HFF-Myc (cell line): ENCODE measurements at regions not wholly inside any gene's neighbourhood (a gene's known extent, or its start where the extent isn't known, plus 50 kb on each side); places are given as distances from the start of the nearest gene placed in this dataset.

Source experiments
- DNase-seq: peaks from one replicate; pipeline ENCODE4 v3.0.0-alpha.2; 2011; ENCODE audit warnings: low read depth; ENCODE audit errors: extremely low read depth
- H3K4me3 ChIP-seq: replicated peaks from 2 replicates; pipeline ENCODE4 v1.5.1; 2011; ENCODE audit warnings: low read depth, mild to moderate bottlenecking, control low read depth, low read length
- TF ChIP-seq, protein P1 (sequence below): IDR thresholded peaks from 2 replicates; pipeline ENCODE4 v1.5.1; 2012; ENCODE audit warnings: mild to moderate bottlenecking, low read depth, low read length, control low read depth; ENCODE audit errors: missing control alignments

DNA sequence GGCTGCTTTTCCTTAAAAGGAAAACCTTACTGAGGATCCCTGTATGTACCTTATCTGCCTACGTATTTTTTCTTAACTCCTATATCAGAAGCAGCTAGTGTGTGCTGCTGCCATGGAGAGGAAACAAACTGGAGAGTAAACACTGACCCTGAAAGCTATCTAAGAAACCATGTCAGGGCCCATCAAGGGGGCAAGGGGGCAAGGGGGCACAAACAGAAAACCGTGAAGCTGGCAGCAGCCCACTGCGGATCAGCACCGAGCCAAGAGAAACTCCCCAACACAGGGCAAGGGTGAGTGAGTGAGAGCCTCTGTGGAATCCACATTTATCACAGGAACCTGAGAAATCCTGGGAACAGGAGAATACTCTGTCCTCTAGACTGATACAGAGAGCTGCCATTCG lies 1204.2 kb downstream of the PCDH18 start:
- TF ChIP-seq, protein P1, sequence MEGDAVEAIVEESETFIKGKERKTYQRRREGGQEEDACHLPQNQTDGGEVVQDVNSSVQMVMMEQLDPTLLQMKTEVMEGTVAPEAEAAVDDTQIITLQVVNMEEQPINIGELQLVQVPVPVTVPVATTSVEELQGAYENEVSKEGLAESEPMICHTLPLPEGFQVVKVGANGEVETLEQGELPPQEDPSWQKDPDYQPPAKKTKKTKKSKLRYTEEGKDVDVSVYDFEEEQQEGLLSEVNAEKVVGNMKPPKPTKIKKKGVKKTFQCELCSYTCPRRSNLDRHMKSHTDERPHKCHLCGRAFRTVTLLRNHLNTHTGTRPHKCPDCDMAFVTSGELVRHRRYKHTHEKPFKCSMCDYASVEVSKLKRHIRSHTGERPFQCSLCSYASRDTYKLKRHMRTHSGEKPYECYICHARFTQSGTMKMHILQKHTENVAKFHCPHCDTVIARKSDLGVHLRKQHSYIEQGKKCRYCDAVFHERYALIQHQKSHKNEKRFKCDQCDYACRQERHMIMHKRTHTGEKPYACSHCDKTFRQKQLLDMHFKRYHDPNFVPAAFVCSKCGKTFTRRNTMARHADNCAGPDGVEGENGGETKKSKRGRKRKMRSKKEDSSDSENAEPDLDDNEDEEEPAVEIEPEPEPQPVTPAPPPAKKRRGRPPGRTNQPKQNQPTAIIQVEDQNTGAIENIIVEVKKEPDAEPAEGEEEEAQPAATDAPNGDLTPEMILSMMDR, result no peak
- no peak overlapping the region for H3K4me3 ChIP-seq
- no peak for DNase-seq

DNA sequence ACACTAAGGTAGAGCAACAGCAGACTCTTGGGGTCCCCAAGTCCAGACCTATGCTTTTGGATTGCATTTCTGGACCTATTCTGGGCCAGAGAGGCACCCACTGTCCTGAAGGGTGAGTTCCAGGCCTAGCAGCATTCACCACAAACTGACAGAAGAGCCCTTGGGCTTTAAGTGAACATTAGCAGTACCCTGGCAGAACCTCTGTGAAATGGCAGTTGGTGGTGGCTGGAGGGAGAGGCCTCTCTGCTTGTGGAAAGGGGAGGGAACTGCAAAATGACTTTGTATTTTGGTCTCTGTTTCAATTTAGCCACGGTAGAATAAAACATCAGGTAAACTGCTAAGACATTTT lies 1211.9 kb downstream of the PCDH18 start:
- TF ChIP-seq, protein P1, result no peak
- DNase-seq, result no peak
- no peak overlapping the region for H3K4me3 ChIP-seq

DNA sequence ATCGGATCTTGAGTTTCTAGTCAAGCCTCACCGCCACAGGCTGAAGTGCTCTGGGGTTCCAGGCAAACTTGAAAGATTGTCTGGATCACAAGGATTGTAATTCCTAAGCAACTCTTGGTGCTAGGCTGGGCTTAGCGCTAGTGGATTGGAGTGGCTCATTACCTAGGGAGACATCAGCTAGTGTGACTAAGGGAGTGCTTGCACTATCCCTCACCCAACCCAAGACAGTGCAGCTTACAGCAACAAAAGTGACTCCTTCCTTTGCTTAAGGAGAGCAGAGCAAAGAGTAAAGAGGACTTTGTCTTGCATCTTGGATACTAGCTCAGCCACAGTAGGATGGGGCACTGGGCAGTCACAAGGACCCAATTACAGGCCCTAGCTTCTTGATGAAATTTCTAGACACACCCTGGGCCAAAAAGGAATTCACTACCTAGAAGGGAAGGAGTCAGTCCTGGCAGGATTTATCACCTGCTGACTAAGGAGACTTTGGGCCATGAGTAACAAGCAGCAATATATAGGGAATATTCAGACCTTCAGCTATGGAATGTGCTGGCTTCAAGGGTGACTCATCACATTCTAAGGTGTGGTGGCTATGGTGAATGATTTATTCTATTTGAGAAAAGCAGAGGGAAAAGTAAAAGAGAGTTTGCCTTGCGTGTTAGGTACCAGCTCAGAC lies 1212.4 kb downstream of the PCDH18 start:
- no peak overlapping the region for H3K4me3 ChIP-seq
- TF ChIP-seq, protein P1, result no peak
- DNase-seq, result no peak

DNA sequence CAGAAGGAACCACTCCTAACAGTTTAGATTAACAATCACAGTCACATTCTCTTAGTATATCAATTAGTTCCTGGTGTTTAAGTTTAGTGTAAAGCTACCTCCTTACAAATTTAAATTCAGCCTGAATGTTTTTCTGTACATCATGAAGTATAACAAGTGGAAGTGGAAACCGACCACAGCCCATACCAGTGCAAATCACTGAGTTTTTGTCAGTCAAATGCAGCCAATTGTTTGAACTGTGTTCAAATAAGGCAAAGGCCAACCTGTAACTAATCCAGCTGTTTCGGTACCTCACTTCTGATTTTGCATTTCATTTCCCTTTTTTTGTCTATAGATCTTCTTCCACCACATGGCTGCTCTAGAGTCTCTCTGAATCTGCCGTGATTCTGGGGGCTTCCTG lies 1215.3 kb downstream of the PCDH18 start:
- H3K4me3 ChIP-seq, result no peak overlapping the region
- TF ChIP-seq, protein P1, result no peak
- no peak for DNase-seq

DNA sequence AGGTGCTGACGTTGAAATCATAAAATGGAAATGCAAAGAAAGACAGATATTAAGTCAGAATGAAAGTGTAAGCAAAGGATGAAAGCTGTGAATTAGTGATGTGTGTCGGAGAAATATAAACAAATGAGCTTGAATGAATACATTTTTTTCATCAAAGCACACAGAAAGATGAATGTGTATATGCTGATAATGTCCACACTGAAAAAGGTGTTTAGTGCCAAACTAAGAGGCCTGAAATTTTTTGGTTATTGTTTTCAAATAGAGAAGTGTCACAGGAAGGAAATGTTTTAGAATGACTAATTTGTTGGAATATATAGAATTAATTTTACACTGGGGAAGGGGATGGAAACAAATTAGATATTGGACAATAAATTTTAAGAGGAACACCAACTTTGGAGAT lies 1217.6 kb downstream of the PCDH18 start:
- no peak overlapping the region for H3K4me3 ChIP-seq
- TF ChIP-seq, protein P1, result no peak
- no peak for DNase-seq

DNA sequence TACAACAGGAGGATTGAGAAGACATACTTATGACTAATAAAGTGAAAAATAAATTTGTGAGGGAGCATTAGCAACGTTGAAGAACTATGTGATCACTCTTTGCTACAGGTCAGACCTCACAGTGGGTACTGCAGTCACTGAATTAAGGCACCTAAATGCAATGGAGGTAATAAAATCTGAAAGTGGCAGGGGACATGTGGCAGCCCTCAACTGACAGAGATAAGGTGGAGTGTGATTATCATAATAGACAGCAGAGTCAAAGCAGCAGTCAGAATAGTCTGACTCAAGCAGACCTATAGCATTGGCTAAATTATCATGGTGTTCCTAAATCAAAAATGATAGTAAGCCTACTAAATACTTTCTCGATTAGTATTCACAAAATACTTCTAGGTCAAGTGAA lies 1220.5 kb downstream of the PCDH18 start:
- TF ChIP-seq, protein P1, result no peak
- no peak for DNase-seq
- H3K4me3 ChIP-seq, result no peak overlapping the region

DNA sequence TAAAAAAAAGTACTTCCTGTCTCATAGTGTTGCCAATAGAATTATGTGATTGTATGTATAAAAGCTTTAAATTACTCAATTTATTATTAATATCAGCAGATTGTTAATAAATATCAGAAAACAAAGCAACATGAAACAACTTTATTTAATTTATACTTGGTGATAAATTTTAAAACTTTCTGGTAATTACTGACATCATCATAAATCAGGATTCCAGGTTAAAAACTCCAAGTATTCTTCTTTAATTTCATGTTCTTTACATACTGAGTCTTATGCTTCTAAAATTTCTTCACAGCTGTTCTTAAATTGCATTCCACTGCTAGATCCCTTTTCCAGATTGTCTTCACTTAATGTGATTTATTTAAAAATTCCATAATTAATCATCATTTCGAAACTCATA lies 1224.5 kb downstream of the PCDH18 start:
- TF ChIP-seq, protein P1, result no peak
- H3K4me3 ChIP-seq, result no peak overlapping the region
- no peak for DNase-seq
